MM.1S (cell line): ENCODE measurements at regions not wholly inside any gene's neighbourhood (a gene's known extent, or its start where the extent isn't known, plus 50 kb on each side); places are given as distances from the start of the nearest gene placed in this dataset.

Experiments used
- CTCF ChIP-seq: fragments of 300-600 bp; sonication (generic); IDR thresholded peaks from 2 replicates; pipeline ENCODE4 v1.5.1; 2016; ENCODE audit warnings: antibody characterized with exemption, low read length, mixed read lengths
- EZH2phosphoT487 ChIP-seq: fragments of 300-600 bp; sonication (generic); IDR thresholded peaks from 2 replicates; pipeline ENCODE4 v1.6.1; 2018; ENCODE audit warnings: antibody characterized with exemption, low read length

- TF ChIP-seq CTCF (no peak), EZH2phosphoT487 (no peak)
Measured at GRCh38 chr2:78907089-78907488, 118.4 kb upstream of the REG3G start.
